ENCODE measurements at regions not wholly inside any gene's neighbourhood (a gene's known extent, or its start where the extent isn't known, plus 50 kb on each side); places are given as distances from the start of the nearest gene placed in this dataset.

DNA sequence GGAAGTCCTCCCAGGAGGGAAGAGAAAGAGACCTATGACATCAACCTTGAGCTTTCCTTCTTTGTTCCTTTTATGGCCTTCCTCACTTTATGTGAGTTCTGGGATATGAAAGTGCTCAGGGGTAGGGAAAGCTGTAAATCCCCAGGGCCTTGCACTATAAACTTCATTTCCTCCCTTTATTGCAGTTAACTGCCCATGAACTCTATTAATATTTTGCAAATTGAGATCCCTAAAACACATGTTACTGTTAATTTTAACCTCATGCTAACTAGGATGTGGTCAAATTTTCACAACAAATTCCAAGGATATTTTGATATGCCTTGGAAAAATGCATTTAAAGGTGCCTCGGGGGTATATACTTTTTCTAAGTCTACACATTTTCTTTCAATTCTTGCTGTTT is 359.9 kb downstream of the OSR1 start:
- TF ChIP-seq POLR2A (IDR thresholded peaks at IDR 0.05) (no peak), EP300 (IDR thresholded peaks at IDR 0.05) (no peak)
- TF ChIP-seq, protein P1, sequence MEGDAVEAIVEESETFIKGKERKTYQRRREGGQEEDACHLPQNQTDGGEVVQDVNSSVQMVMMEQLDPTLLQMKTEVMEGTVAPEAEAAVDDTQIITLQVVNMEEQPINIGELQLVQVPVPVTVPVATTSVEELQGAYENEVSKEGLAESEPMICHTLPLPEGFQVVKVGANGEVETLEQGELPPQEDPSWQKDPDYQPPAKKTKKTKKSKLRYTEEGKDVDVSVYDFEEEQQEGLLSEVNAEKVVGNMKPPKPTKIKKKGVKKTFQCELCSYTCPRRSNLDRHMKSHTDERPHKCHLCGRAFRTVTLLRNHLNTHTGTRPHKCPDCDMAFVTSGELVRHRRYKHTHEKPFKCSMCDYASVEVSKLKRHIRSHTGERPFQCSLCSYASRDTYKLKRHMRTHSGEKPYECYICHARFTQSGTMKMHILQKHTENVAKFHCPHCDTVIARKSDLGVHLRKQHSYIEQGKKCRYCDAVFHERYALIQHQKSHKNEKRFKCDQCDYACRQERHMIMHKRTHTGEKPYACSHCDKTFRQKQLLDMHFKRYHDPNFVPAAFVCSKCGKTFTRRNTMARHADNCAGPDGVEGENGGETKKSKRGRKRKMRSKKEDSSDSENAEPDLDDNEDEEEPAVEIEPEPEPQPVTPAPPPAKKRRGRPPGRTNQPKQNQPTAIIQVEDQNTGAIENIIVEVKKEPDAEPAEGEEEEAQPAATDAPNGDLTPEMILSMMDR (IDR thresholded peaks at IDR 0.05) = no peak
- no peak overlapping the region for H3K4me3 ChIP-seq
- H3K9me3 ChIP-seq = no peaks in the 10 kb centered on the region
- H3K4me1 ChIP-seq = no peaks in the 10 kb centered on the region
- no peaks in the 10 kb centered on the region for H3K27me3 ChIP-seq
- H3K36me3 ChIP-seq = no peaks in the 10 kb centered on the region
- DNase-seq (ENCODE audit: low spot score in 2 of 2) = no peak
- 55 to 67% methylated on average over 1 of the region's 1 CpG for WGBS, 2 donors
- H3K27ac ChIP-seq = no peak overlapping the region

DNA sequence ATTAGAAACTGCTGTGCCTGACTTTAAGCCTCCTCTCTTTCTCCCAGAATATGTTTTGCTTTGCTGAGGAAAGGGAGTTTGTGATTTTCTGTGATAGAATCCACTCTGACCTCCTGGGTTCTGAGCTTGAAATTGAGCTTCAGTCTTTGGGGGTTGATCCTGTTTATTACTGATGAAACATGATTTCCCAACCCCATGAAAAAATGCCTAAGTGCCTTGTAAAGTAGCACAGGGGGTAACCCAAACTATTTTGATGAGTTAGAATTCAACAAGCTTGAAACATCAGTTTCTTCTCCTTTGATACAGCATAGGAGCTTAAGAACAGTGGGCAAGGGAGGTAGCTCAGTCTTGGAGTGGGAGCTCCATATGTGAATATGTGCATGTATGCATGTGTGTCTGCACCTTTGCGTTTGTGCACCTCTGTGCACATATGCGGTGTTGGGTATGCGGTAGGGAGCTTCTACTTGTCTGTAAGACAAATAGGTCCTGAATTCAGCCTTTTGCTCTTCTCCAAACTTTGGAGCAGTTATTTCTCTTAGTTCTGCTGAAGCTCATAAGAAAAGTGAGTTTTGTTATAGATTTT is 364.6 kb downstream of the OSR1 start:
- 96 to 98% methylated on average over 3 of the region's 3 CpGs for WGBS, 2 donors
- peaks cover 0 to 22% (median 0%) of the 10 kb centered on the region in 4 donors for H3K4me1 ChIP-seq
- no peak for DNase-seq (ENCODE audit: low spot score in 2 of 2)

DNA sequence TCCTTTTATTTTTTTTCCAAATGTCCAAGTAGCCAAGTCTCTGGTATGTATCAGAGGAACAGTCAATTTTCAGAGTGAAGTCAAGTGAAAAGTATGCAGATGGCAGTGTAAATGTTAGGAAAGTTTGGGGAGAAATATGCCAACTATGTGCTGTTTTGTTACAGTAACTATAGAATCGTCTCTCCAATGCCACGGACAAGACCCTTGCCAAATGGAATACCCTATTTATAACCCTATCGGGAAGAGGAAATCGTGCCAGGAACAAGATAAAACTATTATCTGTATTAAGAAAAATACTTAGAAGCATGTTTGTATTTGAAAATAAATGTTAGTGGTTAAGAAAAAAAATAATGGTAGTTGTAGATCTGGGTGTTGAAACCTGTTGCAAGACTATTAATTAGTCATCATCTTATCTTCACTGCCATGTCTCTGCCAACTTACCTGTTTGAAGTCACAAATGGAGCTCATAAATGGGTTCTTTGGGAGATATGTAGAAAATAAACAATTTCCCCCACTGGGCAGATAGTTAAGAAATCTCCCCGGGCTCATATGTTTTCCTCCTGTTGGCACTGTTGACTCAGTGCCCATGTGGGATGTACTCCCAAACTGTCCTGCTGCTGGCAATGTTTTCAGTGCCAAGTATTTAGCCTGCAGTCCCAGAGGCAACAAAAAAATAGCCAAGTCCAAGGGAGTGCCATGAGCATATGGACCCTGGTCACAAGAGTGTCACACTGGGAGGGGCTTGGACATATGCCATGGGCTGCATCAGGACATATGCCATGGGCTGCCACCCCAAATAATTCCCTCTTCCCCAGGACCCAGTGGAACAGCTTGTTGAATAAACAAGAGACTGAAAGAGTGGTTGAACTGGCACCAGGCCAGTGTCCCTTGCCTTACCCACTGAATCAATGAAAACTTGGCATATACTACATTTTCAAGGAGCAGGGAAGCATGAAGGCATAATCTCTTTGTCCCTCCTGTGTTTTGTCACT is 366.9 kb downstream of the OSR1 start:
- Histone ChIP-seq H3K27ac (peak overlapping the region in 2 of 4 donors; percentile 9 to 26), H3K4me1 (peaks cover 0 to 30% (median 0%) of the 10 kb centered on the region in 4 donors), H3K27me3 (no peaks in the 10 kb centered on the region), H3K9me3 (no peaks in the 10 kb centered on the region), H3K36me3 (no peaks in the 10 kb centered on the region), H3K4me3 (no peak overlapping the region)
- TF ChIP-seq EP300 (IDR thresholded peaks at IDR 0.05) (no peak), POLR2A (IDR thresholded peaks at IDR 0.05) (no peak)
- TF ChIP-seq, protein P1 (IDR thresholded peaks at IDR 0.05) = no peak
- 11 to 22% methylated on average over 5 of the region's 5 CpGs for WGBS, 2 donors
- peak in 1 of 2 donors; percentile 11 for DNase-seq (ENCODE audit: low spot score in 2 of 2)

More for the DNA sequence above, 364.6 kb downstream of the OSR1 start:
- H3K36me3 ChIP-seq = no peaks in the 10 kb centered on the region
- TF ChIP-seq EP300 (IDR thresholded peaks at IDR 0.05) (no peak), POLR2A (IDR thresholded peaks at IDR 0.05) (no peak)
- TF ChIP-seq, protein P1 (IDR thresholded peaks at IDR 0.05) = no peak
- H3K9me3 ChIP-seq = no peaks in the 10 kb centered on the region
- H3K27ac ChIP-seq = no peak overlapping the region
- no peaks in the 10 kb centered on the region for H3K27me3 ChIP-seq
- no peak overlapping the region for H3K4me3 ChIP-seq

DNA sequence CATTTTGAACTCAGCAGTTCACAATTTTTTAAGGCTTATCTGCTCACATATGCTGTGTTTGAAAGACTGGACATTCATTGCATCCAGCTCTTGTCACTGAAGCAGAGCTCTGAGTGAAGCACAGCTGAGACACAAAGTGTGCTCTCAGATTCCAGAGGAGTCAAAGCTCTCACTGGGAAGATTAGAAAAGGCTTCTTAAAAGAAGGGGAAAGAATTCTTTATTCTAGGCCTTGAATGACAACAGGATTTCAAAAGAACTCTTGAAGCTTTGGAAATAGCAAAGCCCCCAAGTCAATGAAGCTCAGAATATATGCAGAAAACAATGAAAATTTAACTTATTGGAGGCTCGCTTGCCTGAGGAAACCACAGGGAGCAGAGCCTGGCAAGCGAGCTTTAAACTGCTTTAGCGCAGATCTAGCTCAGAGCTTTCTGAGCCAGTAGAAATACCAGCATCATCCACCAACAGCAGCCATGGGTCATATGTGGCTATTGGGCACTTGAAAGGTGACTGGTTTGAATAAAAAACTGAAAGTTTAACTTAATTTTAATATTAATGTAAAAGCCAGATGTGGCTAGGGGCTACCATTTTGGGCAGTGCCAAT is 369.7 kb downstream of the OSR1 start:
- WGBS, 2 donors = 70 to 82% methylated on average over 3 of the region's 3 CpGs
- no peaks in the 10 kb centered on the region for H3K36me3 ChIP-seq
- no peaks in the 10 kb centered on the region for H3K9me3 ChIP-seq
- H3K4me3 ChIP-seq = no peak overlapping the region
- H3K27me3 ChIP-seq = no peaks in the 10 kb centered on the region
- H3K4me1 ChIP-seq = peaks cover 0 to 30% (median 0%) of the 10 kb centered on the region in 4 donors
- TF ChIP-seq EP300 (IDR thresholded peaks at IDR 0.05) = no peak
- TF ChIP-seq, protein P1 (IDR thresholded peaks at IDR 0.05) = no peak
- no peak for TF ChIP-seq POLR2A (IDR thresholded peaks at IDR 0.05)
- DNase-seq (ENCODE audit: low spot score in 2 of 2) = no peak
- no peak overlapping the region for H3K27ac ChIP-seq
